H1 (cell line): ENCODE measurements at regions not wholly inside any gene's neighbourhood (a gene's known extent, or its start where the extent isn't known, plus 50 kb on each side); places are given as distances from the start of the nearest gene placed in this dataset.

Experiments used
- CTCF ChIA-PET: fragments of 300-600 bp; sonication (Branson Sonifier 250); formaldehyde crosslinking; loops from one replicate; lab custom pipeline; 2021; ENCODE audit not compliant: partially characterized antibody; lab: Charles Lee
- POLR2A ChIA-PET: fragments of 300-600 bp; sonication (Branson Sonifier 250); formaldehyde crosslinking; loops from one replicate; lab custom pipeline; 2021; ENCODE audit warnings: inconsistent platforms; ENCODE audit not compliant: partially characterized antibody; lab: Charles Lee
- DNase-seq, 2 experiments: peaks; one replicate each; pipeline versions ENCODE4 v3.0.0 to v3.0.0-alpha.2; 2010 to 2022; ENCODE audit warnings: low spot score in 2 of 2, low read depth in 1 of 2, mixed read lengths in 1 of 2
- FAIRE-seq: peaks from 2 replicates; lab custom pipeline; 2011; peaks lifted over from hg19 to GRCh38; lab: Jason Lieb, UNC
- H2AFZ ChIP-seq: 2 replicates; pipeline ENCODE4 v1.8.1; 2012; ENCODE audit warnings: low read length, inconsistent platforms
- H2AK5ac ChIP-seq: 2 replicates; pipeline ENCODE4 v1.6.1; 2013; ENCODE audit warnings: low read depth, low read length
- H2BK120ac ChIP-seq: replicated peaks from 2 replicates; pipeline ENCODE3; 2013; ENCODE audit warnings: low read depth, low read length, inconsistent platforms
- H2BK12ac ChIP-seq: 2 replicates; pipeline ENCODE4 v1.6.1; 2013; ENCODE audit warnings: low read depth, low read length
- H2BK15ac ChIP-seq: 2 replicates; pipeline ENCODE4 v1.6.1; 2013; ENCODE audit warnings: low read length
- H2BK20ac ChIP-seq: 2 replicates; pipeline ENCODE4 v1.6.1; 2013; ENCODE audit warnings: low read length
- H2BK5ac ChIP-seq: 2 replicates; pipeline ENCODE4 v1.6.1; 2013; ENCODE audit warnings: low read depth, low read length
- H3K14ac ChIP-seq: 2 replicates; pipeline ENCODE4 v1.6.1; 2013; ENCODE audit warnings: inconsistent platforms; ENCODE audit not compliant: insufficient read length
- H3K18ac ChIP-seq: 2 replicates; pipeline ENCODE4 v1.6.1; 2013; ENCODE audit warnings: low read length; ENCODE audit errors: extremely low read depth
- H3K23ac ChIP-seq: 2 replicates; pipeline ENCODE4 v1.6.1; 2013; ENCODE audit warnings: inconsistent platforms; ENCODE audit not compliant: insufficient read length
- H3K23me2 ChIP-seq: 2 replicates; pipeline ENCODE4 v1.6.1; 2013; ENCODE audit warnings: low read depth, low read length
- H3K27ac ChIP-seq: 2 replicates; pipeline ENCODE4 v1.6.1; 2011; ENCODE audit warnings: low read depth, low read length, inconsistent platforms
- H3K27me3 ChIP-seq, 4 experiments: replicated peaks in 1 of 4; 1 replicate in 1 of 4; 2 replicates in 3 of 4; pipeline versions ENCODE4 v1.6.1 to v1.8.1; 2011 to 2013; ENCODE audit warnings: low read length in 3 of 4, mild to moderate bottlenecking in 3 of 4, inconsistent platforms in 2 of 4, mixed read lengths in 2 of 4, moderate library complexity in 1 of 4; ENCODE audit not compliant: control insufficient read depth in 3 of 4, insufficient read depth in 3 of 4; ENCODE audit errors: extremely low read depth in 1 of 4
- H3K36me3 ChIP-seq, 4 experiments: 2 replicates each; pipeline versions ENCODE4 v1.6.1 to v1.8.1; 2011 to 2013; ENCODE audit warnings: mild to moderate bottlenecking in 4 of 4, low read length in 3 of 4, moderate library complexity in 2 of 4, control low read depth in 1 of 4, inconsistent platforms in 1 of 4; ENCODE audit not compliant: insufficient read depth in 4 of 4, control insufficient read depth in 2 of 4
- H3K4ac ChIP-seq: replicated peaks from 2 replicates; pipeline ENCODE3; 2013; ENCODE audit warnings: low read length, low read depth, mixed read lengths, inconsistent platforms; ENCODE audit not compliant: insufficient read length
- H3K4me1 ChIP-seq, 4 experiments: replicated peaks in 1 of 4; 1 replicate in 1 of 4; 2 replicates in 3 of 4; pipeline versions ENCODE4 v1.6.1 to v1.8.1; 2011 to 2013; ENCODE audit warnings: low read length in 3 of 4, inconsistent platforms in 2 of 4, mixed read lengths in 1 of 4; ENCODE audit not compliant: insufficient read depth in 4 of 4, control insufficient read depth in 3 of 4
- H3K4me2 ChIP-seq, 2 experiments: 2 replicates each; pipeline versions ENCODE4 v1.6.1 to v1.8.1; 2011 to 2013; ENCODE audit warnings: low read depth in 2 of 2, low read length in 2 of 2, control low read depth in 1 of 2, inconsistent platforms in 1 of 2, mild to moderate bottlenecking in 1 of 2; ENCODE audit not compliant: insufficient read depth in 1 of 2
- H3K4me3 ChIP-seq, 4 experiments: fragments of 200-600, 300-600 bp in 1 of 4; sonication (generic), shearing (Covaris generic), sonication (Bioruptor Twin) in 1 of 4; 2 replicates each; pipeline versions ENCODE4 v1.5.1 to v1.8.1; 2011 to 2016; ENCODE audit warnings: low read length in 4 of 4, low read depth in 3 of 4, control low read depth in 2 of 4, inconsistent platforms in 2 of 4, mild to moderate bottlenecking in 2 of 4, mixed read lengths in 1 of 4, moderate library complexity in 1 of 4; ENCODE audit not compliant: insufficient read depth in 2 of 4; ENCODE audit errors: extremely low read depth in 1 of 4
- H3K56ac ChIP-seq: replicated peaks from 2 replicates; pipeline ENCODE3; 2013; ENCODE audit warnings: low read depth, mild to moderate bottlenecking, mixed read lengths, low read length, inconsistent platforms; ENCODE audit not compliant: insufficient read length
- H3K79me1 ChIP-seq: 2 replicates; pipeline ENCODE4 v1.6.1; 2013; ENCODE audit warnings: low read depth, low read length, control low read depth
- H3K79me2 ChIP-seq, 2 experiments: 2 replicates each; pipeline versions ENCODE4 v1.6.1 to v1.8.1; 2012 to 2013; ENCODE audit warnings: low read length in 2 of 2, mild to moderate bottlenecking in 2 of 2, inconsistent platforms in 1 of 2; ENCODE audit not compliant: insufficient read depth in 2 of 2, control insufficient read depth in 1 of 2
- H3K9ac ChIP-seq, 4 experiments: replicated peaks in 1 of 4; 1 replicate in 1 of 4; 2 replicates in 3 of 4; pipeline versions ENCODE4 v1.6.1 to v1.8.1; 2011 to 2013; ENCODE audit warnings: low read depth in 3 of 4, low read length in 3 of 4, control low read depth in 2 of 4, mild to moderate bottlenecking in 2 of 4, moderate library complexity in 2 of 4, inconsistent platforms in 1 of 4; ENCODE audit errors: extremely low read depth in 1 of 4
- H3K9me3 ChIP-seq, 2 experiments: 2 replicates each; pipeline versions ENCODE4 v1.6.1 to v1.8.1; 2012 to 2013; ENCODE audit warnings: mild to moderate bottlenecking in 2 of 2, moderate library complexity in 2 of 2, control low read depth in 1 of 2, inconsistent platforms in 1 of 2, low read depth in 1 of 2, low read length in 1 of 2, mixed read lengths in 1 of 2; ENCODE audit not compliant: insufficient read depth in 2 of 2
- H4K20me1 ChIP-seq, 2 experiments: replicated peaks in 1 of 2; 2 replicates each; pipeline versions ENCODE3 to v1.8.1; 2011 to 2013; ENCODE audit warnings: inconsistent platforms in 2 of 2, low read length in 2 of 2, mild to moderate bottlenecking in 1 of 2; ENCODE audit not compliant: insufficient read depth in 2 of 2, control insufficient read depth in 1 of 2
- H4K5ac ChIP-seq: 2 replicates; pipeline ENCODE4 v1.6.1; 2013; ENCODE audit warnings: low read length, low read depth, mixed read lengths, inconsistent platforms; ENCODE audit not compliant: insufficient read length
- H4K8ac ChIP-seq: 2 replicates; pipeline ENCODE4 v1.8.0; 2013; ENCODE audit warnings: mild to moderate bottlenecking, moderate library complexity, low read length, inconsistent platforms; ENCODE audit not compliant: insufficient read depth; ENCODE audit errors: extremely low read depth
- H4K91ac ChIP-seq: replicated peaks from 2 replicates; pipeline ENCODE3; 2013; ENCODE audit warnings: low read length, mixed read lengths, inconsistent platforms; ENCODE audit not compliant: insufficient read length
- BACH1 ChIP-seq: IDR thresholded peaks from 2 replicates; pipeline ENCODE4 v1.6.1; 2012; ENCODE audit warnings: low read length, improper control_type of control experiment
- CTBP2 ChIP-seq: IDR thresholded peaks from 2 replicates; pipeline ENCODE4 v1.7.0; 2011; ENCODE audit warnings: borderline replicate concordance, mild to moderate bottlenecking, moderate library complexity, mixed read lengths, low read length; ENCODE audit not compliant: insufficient read depth, insufficient read length
- EGR1 ChIP-seq: IDR thresholded peaks from 2 replicates; pipeline ENCODE4 v1.6.1; 2011; ENCODE audit warnings: low read depth, low read length, borderline replicate concordance
- EZH2 ChIP-seq: fragments of 200-600 bp; sonication (generic); IDR thresholded peaks from 2 replicates; pipeline ENCODE4 v1.7.1; 2012; ENCODE audit warnings: low read depth, mild to moderate bottlenecking, moderate library complexity, low read length, inconsistent platforms; ENCODE audit not compliant: severe bottlenecking
- FOSL1 ChIP-seq: IDR thresholded peaks from 2 replicates; pipeline ENCODE4 v1.6.1; 2011; ENCODE audit warnings: mild to moderate bottlenecking, low read depth, low read length, moderate library complexity; ENCODE audit not compliant: insufficient read depth
- JUND ChIP-seq: IDR thresholded peaks from 2 replicates; pipeline ENCODE4 v1.6.1; 2011; ENCODE audit warnings: mild to moderate bottlenecking, improper control_type of control experiment, low read length
- MAFK ChIP-seq: IDR thresholded peaks from 2 replicates; pipeline ENCODE4 v1.6.1; 2012; ENCODE audit warnings: low read depth, mild to moderate bottlenecking, improper control_type of control experiment, low read length
- RNF2 ChIP-seq: fragments of 200-900, 300-1000 bp; sonication (generic); IDR thresholded peaks from 2 replicates; pipeline ENCODE4 v1.7.1; 2016; ENCODE audit warnings: borderline replicate concordance, low read depth, mild to moderate bottlenecking, antibody characterized with exemption, low read length; ENCODE audit not compliant: poor library complexity, severe bottlenecking; ENCODE audit errors: missing control alignments
- SP4 ChIP-seq: IDR thresholded peaks from 2 replicates; pipeline ENCODE4 v1.6.1; 2012; ENCODE audit warnings: low read length, inconsistent platforms
- TAF7 ChIP-seq: optimal IDR thresholded peaks from 2 replicates; pipeline ENCODE3; 2011; ENCODE audit warnings: low read depth, mild to moderate bottlenecking, inconsistent platforms, low read length, moderate library complexity, borderline replicate concordance
- WGBS, 2 experiments: shearing (Covaris generic) in 1 of 2; methylation state at CpG; one replicate each; pipeline versions ENCODE4 v1.1.6 to v1.1.7; 2013 to 2015; ENCODE audit warnings: low lambda C conversion rate in 2 of 2, mixed read lengths in 2 of 2, inconsistent platforms in 1 of 2, low coverage in 1 of 2, missing lambda C conversion rate in 1 of 2; ENCODE audit not compliant: insufficient replicate concordance in 2 of 2, insufficient coverage in 1 of 2, insufficient read length in 1 of 2; ENCODE audit errors: extremely low coverage in 1 of 2, missing lambda C conversion rate in 1 of 2; 5-methylcytosine and 5-hydroxymethylcytosine counted together

DNA sequence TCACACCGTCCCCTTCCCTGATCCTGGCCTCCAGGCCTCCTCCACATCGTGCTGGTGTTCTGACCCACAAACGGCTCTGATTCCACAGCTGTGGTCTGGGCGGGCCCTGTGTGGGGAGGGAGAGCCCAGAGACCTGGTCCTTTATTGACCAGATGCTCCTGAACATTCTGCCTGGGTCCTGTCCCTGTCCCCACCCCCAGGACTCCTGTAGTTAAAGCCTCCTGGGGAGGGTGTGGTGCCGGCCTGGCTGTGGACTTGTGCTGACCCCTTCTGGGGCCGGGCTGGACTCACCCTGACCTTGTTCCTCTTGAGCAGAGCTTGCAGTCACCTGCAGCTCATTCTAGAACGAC, 128.7 kb downstream of the CTTN start:
- H3K9ac ChIP-seq: no peak overlapping the region
- H3K9me3 ChIP-seq: no peaks in the 10 kb centered on the region
- TF ChIP-seq JUND (no peak), RNF2 (no peak), EZH2 (no peak), MAFK (no peak), CTBP2 (no peak), FOSL1 (no peak), EGR1 (no peak), BACH1 (no peak), TAF7 (no peak), SP4 (no peak)
- no peak overlapping the region for H4K5ac ChIP-seq
- H2AK5ac ChIP-seq: no peak overlapping the region; the same call in 1 of the 2 replicates
- H4K8ac ChIP-seq: no peak overlapping the region
- peaks cover 6% of the 10 kb centered on the region for H3K79me1 ChIP-seq
- POLR2A ChIA-PET: interaction anchor here (2.0 kb wide), 1 partner anchor 16 kb away, joined by 4 read pairs; no protein-coding TSS in a partner anchor
- H3K79me2 ChIP-seq: no peaks in the 10 kb centered on the region
- H3K27ac ChIP-seq: no peak overlapping the region
- no peak overlapping the region for H3K4ac ChIP-seq
- no peak overlapping the region for H2AFZ ChIP-seq
- FAIRE-seq (no peak), DNase-seq (no peak)
- no peak overlapping the region for H3K4me2 ChIP-seq
- peak overlapping the region; percentile 64 for H4K91ac ChIP-seq
- H3K36me3 ChIP-seq: no peaks in the 10 kb centered on the region
- CTCF ChIA-PET: interaction anchor here (0.8 to 11.3 kb wide), 6 partner anchors 11 to 229 kb away, joined by 3 to 150 read pairs (median 3); no protein-coding TSS in a partner anchor
- WGBS, 2 experiments: 84% methylated on average over 7 of the region's 7 CpGs; no CpG with 5 or more reads in 1 of the 2 experiments
- no peak overlapping the region for H2BK15ac ChIP-seq
- H2BK5ac ChIP-seq: no peak overlapping the region
- no peak overlapping the region for H2BK20ac ChIP-seq
- no peak overlapping the region for H3K14ac ChIP-seq
- H3K4me3 ChIP-seq: no peak overlapping the region
- no peak overlapping the region for H2BK120ac ChIP-seq
- no peak overlapping the region for H3K18ac ChIP-seq
- no peak overlapping the region for H3K56ac ChIP-seq
- no peaks in the 10 kb centered on the region for H3K23me2 ChIP-seq
- H3K23ac ChIP-seq: no peak overlapping the region
- peaks cover 9 to 45% (median 33%) of the 10 kb centered on the region in 4 experiments for H3K4me1 ChIP-seq
- peaks cover 3 to 8% of the 10 kb centered on the region in 2 experiments for H4K20me1 ChIP-seq
- 0 out of 2 replicates have a peak overlapping the region, but pooled peaks have one; percentile 50 for H2BK12ac ChIP-seq
- no peaks in the 10 kb centered on the region for H3K27me3 ChIP-seq
